Lower leg skin (tissue), 4 donors: ENCODE measurements at regions not wholly inside any gene's neighbourhood (a gene's known extent, or its start where the extent isn't known, plus 50 kb on each side); places are given as distances from the start of the nearest gene placed in this dataset.

Experiments
- DNase-seq, 2 donors: peaks; one replicate each; pipeline ENCODE4 v3.0.0-alpha.2; 2019; ENCODE audit warnings: low spot score in 2 of 2
- H3K4me3 ChIP-seq: fragments of 200-600 bp; sonication (generic); 2 replicates; pipeline ENCODE4 v1.5.1; 2017; ENCODE audit warnings: mild to moderate bottlenecking, low read depth; ENCODE audit not compliant: poor library complexity, severe bottlenecking
- CTCF ChIP-seq, 3 donors: fragments of 450-650 bp; IDR thresholded peaks; one replicate each; pipeline ENCODE4 v1.5.1; 2016; ENCODE audit warnings: antibody characterized with exemption in 3 of 3, mild to moderate bottlenecking in 3 of 3, moderate library complexity in 2 of 3
- POLR2A ChIP-seq, 2 donors: fragments of 450-650 bp; IDR thresholded peaks; one replicate each; pipeline ENCODE4 v1.6.1; 2016 to 2017; ENCODE audit warnings: antibody characterized with exemption in 2 of 2, mild to moderate bottlenecking in 1 of 2, moderate library complexity in 1 of 2
- WGBS, 2 donors: methylation state at CpG; one replicate each; pipeline ENCODE4 v1.1.5; 2018; 5-methylcytosine and 5-hydroxymethylcytosine counted together
- intact Hi-C: fragments of 100-400 bp; cut with DNase I; formaldehyde crosslinking; loops from one replicate; pipeline ENCODE4 v1.15.0; 2023; ENCODE audit warnings: low total_unique reads

- 63 to 71% methylated on average over 2 of the region's 2 CpGs for WGBS, 2 donors
- no peak for TF ChIP-seq CTCF (IDR thresholded peaks at IDR 0.05)
- TF ChIP-seq POLR2A (IDR thresholded peaks at IDR 0.05), result no peak
These were observed 323.6 kb downstream of the PAX3 start for GRCh38 chr2:221975151-221975550.

GRCh38 chr2:221973902-221974301 lies 324.9 kb downstream of the PAX3 start:
- intact Hi-C loops, result no loop called here
- TF ChIP-seq CTCF (IDR thresholded peaks at IDR 0.05) (no peak), POLR2A (IDR thresholded peaks at IDR 0.05) (no peak)
- no peak overlapping the region for H3K4me3 ChIP-seq
- no peak for DNase-seq
- 94 to 98% methylated on average over 2 of the region's 2 CpGs for WGBS, 2 donors

More at GRCh38 chr2:221975151-221975550, 323.6 kb downstream of the PAX3 start:
- DNase-seq, result no peak
- H3K4me3 ChIP-seq, result no peak overlapping the region
- intact Hi-C loops, result no loop called here

GRCh38 chr2:221973502-221973901 lies 325.3 kb downstream of the PAX3 start:
- no peak for TF ChIP-seq CTCF (IDR thresholded peaks at IDR 0.05)
- no peak for TF ChIP-seq POLR2A (IDR thresholded peaks at IDR 0.05)
- 90% methylated on average over 3 of the region's 3 CpGs for WGBS, 2 donors
- intact Hi-C loops, result no loop called here
- no peak for DNase-seq
- no peak overlapping the region for H3K4me3 ChIP-seq

GRCh38 chr2:221972813-221973478 lies 325.9 kb downstream of the PAX3 start:
- H3K4me3 ChIP-seq, result no peak overlapping the region
- DNase-seq, result no peak
- intact Hi-C loops, result no loop called here
- TF ChIP-seq CTCF (IDR thresholded peaks at IDR 0.05) (no peak), POLR2A (IDR thresholded peaks at IDR 0.05) (no peak)
- 60 to 61% methylated on average over 6 of the region's 6 CpGs for WGBS, 2 donors

GRCh38 chr2:221970389-221970788 lies 328.4 kb downstream of the PAX3 start:
- no peak overlapping the region for H3K4me3 ChIP-seq
- 29 to 30% methylated on average over 3 of the region's 3 CpGs for WGBS, 2 donors
- TF ChIP-seq CTCF (IDR thresholded peaks at IDR 0.05), result no peak
- no peak for TF ChIP-seq POLR2A (IDR thresholded peaks at IDR 0.05)
- intact Hi-C loops, result no loop called here
- no peak for DNase-seq

GRCh38 chr2:221969830-221970144 lies 329.0 kb downstream of the PAX3 start:
- TF ChIP-seq CTCF (IDR thresholded peaks at IDR 0.05) (no peak), POLR2A (IDR thresholded peaks at IDR 0.05) (no peak)
- no peak for DNase-seq
- WGBS, 2 donors, result 82% methylated on average over 5 of the region's 5 CpGs
- no peak overlapping the region for H3K4me3 ChIP-seq
- intact Hi-C loops, result no loop called here
